Nephron progenitor cell (in vitro differentiated cells): ENCODE measurements at regions not wholly inside any gene's neighbourhood (a gene's known extent, or its start where the extent isn't known, plus 50 kb on each side); places are given as distances from the start of the nearest gene placed in this dataset.
"Not testable (repeated sequence)": the region's sequence is repeated elsewhere in the genome, so short reads cannot be mapped to it uniquely, and the experiment has no call there.

Experiments
- DNase-seq: peaks from one replicate; pipeline ENCODE4 v3.0.0; 2021
- H3K27ac Mint-ChIP-seq: 2 replicates; pipeline ENCODE4 v1.8.0; 2021; ENCODE audit warnings: mild to moderate bottlenecking, moderate library complexity, mixed read lengths
- H3K27me3 Mint-ChIP-seq: 2 replicates; pipeline ENCODE4 v1.8.0; 2021; ENCODE audit warnings: mild to moderate bottlenecking, low read depth, mixed read lengths; ENCODE audit not compliant: poor library complexity
- H3K36me3 Mint-ChIP-seq: 2 replicates; pipeline ENCODE4 v1.8.0; 2021; ENCODE audit warnings: low read depth, mixed read lengths
- H3K4me1 Mint-ChIP-seq: 2 replicates; pipeline ENCODE4 v1.8.0; 2021; ENCODE audit warnings: mixed read lengths
- H3K4me3 Mint-ChIP-seq: 2 replicates; pipeline ENCODE4 v1.8.0; 2021; ENCODE audit warnings: mild to moderate bottlenecking, moderate library complexity, mixed read lengths
- H3K9me3 Mint-ChIP-seq: 2 replicates; pipeline ENCODE4 v1.8.0; 2021; ENCODE audit warnings: mild to moderate bottlenecking, moderate library complexity, mixed read lengths
- CTCF ChIP-seq: fragments of 200-600 bp; sonication (generic); IDR thresholded peaks from 2 replicates; pipeline ENCODE4 v1.5.0; 2021; ENCODE audit warnings: antibody characterized with exemption

DNA sequence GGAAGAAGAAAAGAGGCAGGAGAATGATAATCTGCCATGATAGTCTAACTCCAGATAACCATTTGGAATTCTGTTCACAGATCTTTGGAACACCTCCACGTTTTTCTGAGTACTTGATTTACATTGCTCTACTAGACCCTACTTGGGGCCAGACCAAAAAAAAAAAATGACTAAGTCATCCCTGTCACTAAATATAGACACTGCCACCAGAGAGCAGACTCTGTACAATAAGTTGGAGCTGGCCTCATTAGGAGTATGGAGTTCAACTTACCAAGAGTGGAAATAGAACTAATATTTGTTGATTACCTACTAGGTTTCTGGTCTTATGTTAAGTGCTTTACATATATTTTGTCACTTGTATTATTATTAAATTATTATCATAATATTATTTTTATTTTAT lies 80.9 kb upstream of the ZNF800 start:
- no peak overlapping the region for H3K27ac Mint-ChIP-seq
- no peaks in the 10 kb centered on the region for H3K36me3 Mint-ChIP-seq
- no peak for TF ChIP-seq CTCF
- peaks cover 13% of the 10 kb centered on the region for H3K27me3 Mint-ChIP-seq
- DNase-seq: no peak
- no peaks in the 10 kb centered on the region for H3K4me1 Mint-ChIP-seq
- no peaks in the 10 kb centered on the region for H3K9me3 Mint-ChIP-seq
- H3K4me3 Mint-ChIP-seq: no peak overlapping the region

GRCh38 chr7:127460077-127460476 lies 67.6 kb upstream of the ZNF800 start:
- Mint-ChIP-seq H3K4me3 (no peak overlapping the region), H3K27ac (no peak overlapping the region), H3K4me1 (no peaks in the 10 kb centered on the region), H3K36me3 (no peaks in the 10 kb centered on the region), H3K27me3 (peaks cover 5% of the 10 kb centered on the region), H3K9me3 (peaks cover 39% of the 10 kb centered on the region)
- TF ChIP-seq CTCF: no peak
- DNase-seq: no peak

- Mint-ChIP-seq H3K27me3 (peaks cover 38% of the 10 kb centered on the region), H3K9me3 (peaks cover 53% of the 10 kb centered on the region)
- not testable (repeated sequence) for H3K36me3 Mint-ChIP-seq, H3K4me1 Mint-ChIP-seq, DNase-seq, H3K4me3 Mint-ChIP-seq, H3K27ac Mint-ChIP-seq
Measured at GRCh38 chr7:127451258-127451657, 58.8 kb upstream of the ZNF800 start.

- Mint-ChIP-seq H3K4me1 (no peaks in the 10 kb centered on the region), H3K27me3 (peaks cover 24% of the 10 kb centered on the region), H3K27ac (no peak overlapping the region), H3K4me3 (no peak overlapping the region), H3K36me3 (no peaks in the 10 kb centered on the region), H3K9me3 (peaks cover 46% of the 10 kb centered on the region)
- DNase-seq: no peak
- no peak for TF ChIP-seq CTCF
Measured at GRCh38 chr7:127448566-127448965, 56.1 kb upstream of the ZNF800 start.

DNA sequence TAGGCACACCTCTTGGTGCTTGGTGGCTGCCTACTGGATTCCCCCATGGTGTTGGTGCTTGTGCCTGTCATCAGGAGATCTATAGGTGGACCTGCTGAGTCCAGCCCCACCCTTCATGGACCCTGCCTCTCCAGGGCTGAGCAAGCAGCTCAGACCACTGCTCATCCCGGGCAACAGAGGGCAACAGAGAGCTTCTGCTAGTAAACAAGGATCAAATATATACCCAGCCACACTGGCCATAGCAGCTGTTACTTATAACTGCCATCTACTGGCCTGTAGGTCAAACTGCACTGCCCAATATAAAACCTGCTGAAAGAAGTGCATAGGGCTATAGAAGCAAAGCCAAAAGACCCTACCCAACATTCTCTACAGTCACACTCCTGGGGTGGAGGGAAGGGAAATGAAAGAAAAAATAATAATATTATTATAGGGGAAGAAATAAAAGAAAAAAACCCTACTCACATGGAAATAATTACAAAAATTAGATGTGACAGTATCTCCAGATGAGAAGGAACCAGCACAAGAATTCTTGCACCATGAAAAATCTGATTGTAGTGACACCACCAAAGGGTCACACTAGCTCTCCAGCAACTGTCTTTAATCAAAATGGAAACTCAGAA lies 54.9 kb upstream of the ZNF800 start:
- peak; percentile 5 for DNase-seq
- H3K9me3 Mint-ChIP-seq: peaks cover 46% of the 10 kb centered on the region
- peak; percentile 41 for TF ChIP-seq CTCF

DNA sequence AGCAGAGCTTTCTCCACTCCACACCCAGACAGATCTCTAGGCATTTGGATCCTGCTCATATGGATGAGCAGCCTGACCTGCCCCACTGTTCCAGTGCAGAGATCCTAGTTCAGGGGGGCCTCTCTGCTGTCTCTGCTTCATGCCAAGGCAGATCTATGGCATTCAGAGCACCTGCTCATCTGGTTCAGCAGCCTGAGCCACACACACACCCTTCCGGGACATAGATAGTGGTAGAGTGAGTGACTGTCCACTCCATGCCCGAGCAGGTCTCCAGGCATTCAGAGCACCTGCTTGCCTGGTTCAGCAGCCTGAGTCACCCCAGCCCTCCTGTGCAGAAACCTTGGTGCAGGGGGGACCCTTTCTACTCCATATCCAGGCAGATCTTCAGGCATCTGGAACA lies 54.3 kb upstream of the ZNF800 start:
- no peak for DNase-seq
- Mint-ChIP-seq H3K36me3 (no peaks in the 10 kb centered on the region), H3K27me3 (peaks cover 20% of the 10 kb centered on the region), H3K27ac (no peak overlapping the region), H3K4me3 (no peak overlapping the region), H3K4me1 (no peaks in the 10 kb centered on the region), H3K9me3 (peaks cover 46% of the 10 kb centered on the region)
- no peak for TF ChIP-seq CTCF

More for the DNA sequence above, 54.9 kb upstream of the ZNF800 start:
- no peak overlapping the region for H3K4me3 Mint-ChIP-seq
- H3K4me1 Mint-ChIP-seq: no peaks in the 10 kb centered on the region
- no peak overlapping the region for H3K27ac Mint-ChIP-seq
- H3K36me3 Mint-ChIP-seq: no peaks in the 10 kb centered on the region
- H3K27me3 Mint-ChIP-seq: peaks cover 15% of the 10 kb centered on the region
